WERI-Rb-1 (cell line): ENCODE measurements at regions not wholly inside any gene's neighbourhood (a gene's known extent, or its start where the extent isn't known, plus 50 kb on each side); places are given as distances from the start of the nearest gene placed in this dataset.

Experiments used
- DNase-seq: peaks from one replicate; pipeline ENCODE4 v3.0.0-alpha.2; 2020
- H3K27ac ChIP-seq: fragments of 250-450 bp; sonication (Bioruptor Pico); 2 replicates; pipeline ENCODE4 v1.5.1; 2020; ENCODE audit warnings: mild to moderate bottlenecking, moderate library complexity
- H3K27me3 ChIP-seq: fragments of 250-450 bp; sonication (Bioruptor Pico); 2 replicates; pipeline ENCODE4 v1.5.1; 2021; ENCODE audit warnings: mild to moderate bottlenecking, low read depth, moderate library complexity; ENCODE audit not compliant: insufficient read depth, severe bottlenecking
- H3K36me3 ChIP-seq: fragments of 250-450 bp; sonication (Bioruptor Pico); 2 replicates; pipeline ENCODE4 v1.5.1; 2020; ENCODE audit warnings: mild to moderate bottlenecking, moderate library complexity
- H3K4me3 ChIP-seq: 2 replicates; pipeline ENCODE4 v1.5.1; 2011; ENCODE audit warnings: low read depth, mild to moderate bottlenecking, control low read depth, low read length
- H3K9me3 ChIP-seq: fragments of 250-450 bp; sonication (Bioruptor Pico); 2 replicates; pipeline ENCODE4 v1.5.1; 2021; ENCODE audit warnings: mild to moderate bottlenecking, moderate library complexity; ENCODE audit not compliant: severe bottlenecking
- CTCF ChIP-seq: IDR thresholded peaks from 2 replicates; pipeline ENCODE4 v1.5.1; 2011; ENCODE audit warnings: low read depth, mild to moderate bottlenecking, control low read depth, inconsistent platforms, low read length

GRCh38 chr18:67682516-67682915 lies 166.0 kb upstream of the DSEL start:
- H3K27me3 ChIP-seq = no peaks in the 10 kb centered on the region
- H3K4me3 ChIP-seq = no peak overlapping the region
- H3K27ac ChIP-seq = no peak overlapping the region
- no peaks in the 10 kb centered on the region for H3K9me3 ChIP-seq
- DNase-seq = no peak
- no peaks in the 10 kb centered on the region for H3K36me3 ChIP-seq
- no peak for TF ChIP-seq CTCF

GRCh38 chr18:67677489-67677888 lies 161.0 kb upstream of the DSEL start:
- no peak for DNase-seq
- TF ChIP-seq CTCF = no peak
- no peak overlapping the region for H3K27ac ChIP-seq
- H3K4me3 ChIP-seq = no peak overlapping the region
- no peaks in the 10 kb centered on the region for H3K27me3 ChIP-seq
- H3K9me3 ChIP-seq = no peaks in the 10 kb centered on the region
- no peaks in the 10 kb centered on the region for H3K36me3 ChIP-seq

- no peak for DNase-seq
- H3K27me3 ChIP-seq = no peaks in the 10 kb centered on the region
- H3K9me3 ChIP-seq = no peaks in the 10 kb centered on the region
- H3K4me3 ChIP-seq = no peak overlapping the region
- no peaks in the 10 kb centered on the region for H3K36me3 ChIP-seq
- no peak for TF ChIP-seq CTCF
- no peak overlapping the region for H3K27ac ChIP-seq
These were observed 156.2 kb upstream of the DSEL start for GRCh38 chr18:67672716-67673115.

- no peaks in the 10 kb centered on the region for H3K36me3 ChIP-seq
- no peaks in the 10 kb centered on the region for H3K9me3 ChIP-seq
- no peak overlapping the region for H3K27ac ChIP-seq
- DNase-seq = no peak
- no peak overlapping the region for H3K4me3 ChIP-seq
- H3K27me3 ChIP-seq = no peaks in the 10 kb centered on the region
- no peak for TF ChIP-seq CTCF
These were observed 155.6 kb upstream of the DSEL start for GRCh38 chr18:67672155-67672554.

- no peak overlapping the region for H3K27ac ChIP-seq
These were observed 153.6 kb upstream of the DSEL start for GRCh38 chr18:67670024-67670543.

More at GRCh38 chr18:67670024-67670543, 153.6 kb upstream of the DSEL start:
- Histone ChIP-seq H3K27me3 (no peaks in the 10 kb centered on the region), H3K36me3 (no peaks in the 10 kb centered on the region), H3K9me3 (no peaks in the 10 kb centered on the region), H3K4me3 (no peak overlapping the region)
- no peak for TF ChIP-seq CTCF
- DNase-seq = no peak
